ENCODE measurements at regions not wholly inside any gene's neighbourhood (a gene's known extent, or its start where the extent isn't known, plus 50 kb on each side); places are given as distances from the start of the nearest gene placed in this dataset.
"Not testable (repeated sequence)": the region's sequence is repeated elsewhere in the genome, so short reads cannot be mapped to it uniquely, and the experiment has no call there.

- H3K27ac ChIP-seq: no peak overlapping the region
- H3K9me3 ChIP-seq: no peaks in the 10 kb centered on the region
- no peaks in the 10 kb centered on the region for H3K27me3 ChIP-seq
- no peak overlapping the region for H3K4me3 ChIP-seq
- 46 to 47% methylated on average over 2 of the region's 2 CpGs for WGBS, 2 donors
- DNase-seq (ENCODE audit: low spot score in 2 of 2): no peak
- no peak for TF ChIP-seq POLR2A (IDR thresholded peaks at IDR 0.05)
- TF ChIP-seq, protein P1, sequence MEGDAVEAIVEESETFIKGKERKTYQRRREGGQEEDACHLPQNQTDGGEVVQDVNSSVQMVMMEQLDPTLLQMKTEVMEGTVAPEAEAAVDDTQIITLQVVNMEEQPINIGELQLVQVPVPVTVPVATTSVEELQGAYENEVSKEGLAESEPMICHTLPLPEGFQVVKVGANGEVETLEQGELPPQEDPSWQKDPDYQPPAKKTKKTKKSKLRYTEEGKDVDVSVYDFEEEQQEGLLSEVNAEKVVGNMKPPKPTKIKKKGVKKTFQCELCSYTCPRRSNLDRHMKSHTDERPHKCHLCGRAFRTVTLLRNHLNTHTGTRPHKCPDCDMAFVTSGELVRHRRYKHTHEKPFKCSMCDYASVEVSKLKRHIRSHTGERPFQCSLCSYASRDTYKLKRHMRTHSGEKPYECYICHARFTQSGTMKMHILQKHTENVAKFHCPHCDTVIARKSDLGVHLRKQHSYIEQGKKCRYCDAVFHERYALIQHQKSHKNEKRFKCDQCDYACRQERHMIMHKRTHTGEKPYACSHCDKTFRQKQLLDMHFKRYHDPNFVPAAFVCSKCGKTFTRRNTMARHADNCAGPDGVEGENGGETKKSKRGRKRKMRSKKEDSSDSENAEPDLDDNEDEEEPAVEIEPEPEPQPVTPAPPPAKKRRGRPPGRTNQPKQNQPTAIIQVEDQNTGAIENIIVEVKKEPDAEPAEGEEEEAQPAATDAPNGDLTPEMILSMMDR (IDR thresholded peaks at IDR 0.05): no peak
- no peak for TF ChIP-seq EP300 (IDR thresholded peaks at IDR 0.05)
- H3K4me1 ChIP-seq: no peaks in the 10 kb centered on the region
- H3K36me3 ChIP-seq: no peaks in the 10 kb centered on the region
Measured at GRCh38 chr20:40899344-40899743, 129.3 kb upstream of the TOP1 start.

GRCh38 chr20:40900666-40901215, 127.9 kb upstream of the TOP1 start:
- no peak overlapping the region for H3K4me3 ChIP-seq
- WGBS, 2 donors: 86 to 89% methylated on average over 2 of the region's 2 CpGs
- TF ChIP-seq POLR2A (IDR thresholded peaks at IDR 0.05) (no peak), EP300 (IDR thresholded peaks at IDR 0.05) (no peak)
- TF ChIP-seq, protein P1 (IDR thresholded peaks at IDR 0.05): no peak

GRCh38 chr20:40902661-40903060, 126.0 kb upstream of the TOP1 start:
- no peaks in the 10 kb centered on the region for H3K9me3 ChIP-seq
- no peaks in the 10 kb centered on the region for H3K27me3 ChIP-seq
- H3K4me1 ChIP-seq: no peaks in the 10 kb centered on the region
- DNase-seq (ENCODE audit: low spot score in 2 of 2): no peak
- WGBS, 2 donors: 48 to 58% methylated on average over 1 of the region's 1 CpG
- TF ChIP-seq EP300 (IDR thresholded peaks at IDR 0.05) (no peak), POLR2A (IDR thresholded peaks at IDR 0.05) (no peak)
- TF ChIP-seq, protein P1 (IDR thresholded peaks at IDR 0.05): no peak
- no peak overlapping the region for H3K4me3 ChIP-seq
- H3K36me3 ChIP-seq: no peaks in the 10 kb centered on the region
- no peak overlapping the region for H3K27ac ChIP-seq

More at GRCh38 chr20:40900666-40901215, 127.9 kb upstream of the TOP1 start:
- DNase-seq (ENCODE audit: low spot score in 2 of 2): no peak
- H3K36me3 ChIP-seq: no peaks in the 10 kb centered on the region
- no peaks in the 10 kb centered on the region for H3K9me3 ChIP-seq
- H3K27ac ChIP-seq: no peak overlapping the region
- no peaks in the 10 kb centered on the region for H3K4me1 ChIP-seq
- H3K27me3 ChIP-seq: no peaks in the 10 kb centered on the region

DNA sequence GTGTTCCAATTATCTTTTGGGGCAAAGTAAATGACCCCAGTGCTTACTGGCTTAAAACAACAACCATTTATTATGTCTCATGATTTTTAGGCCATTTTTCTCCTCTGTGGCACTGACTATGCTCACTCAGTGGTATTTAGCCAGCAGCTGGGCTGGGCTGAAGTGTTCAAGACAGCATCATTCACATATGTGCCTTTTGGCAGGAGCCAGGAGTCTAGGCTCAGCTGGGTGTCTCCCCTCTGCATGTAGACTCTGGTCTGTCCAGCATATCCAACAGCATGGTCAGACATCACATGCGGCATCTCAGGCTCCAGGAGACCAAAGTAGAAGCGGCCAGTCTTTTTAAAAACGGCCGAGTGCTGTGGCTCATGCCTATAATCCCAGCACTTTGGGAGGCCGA, 120.3 kb upstream of the TOP1 start:
- H3K4me3 ChIP-seq: no peak overlapping the region
- H3K27ac ChIP-seq: no peak overlapping the region
- TF ChIP-seq, protein P1 (IDR thresholded peaks at IDR 0.05): no peak
- TF ChIP-seq EP300 (IDR thresholded peaks at IDR 0.05): no peak
- TF ChIP-seq POLR2A (IDR thresholded peaks at IDR 0.05): no peak
- H3K36me3 ChIP-seq: no peaks in the 10 kb centered on the region
- no peak for DNase-seq (ENCODE audit: low spot score in 2 of 2)
- H3K9me3 ChIP-seq: peaks cover 0 to 13% (median 0%) of the 10 kb centered on the region in 4 donors
- no peaks in the 10 kb centered on the region for H3K4me1 ChIP-seq
- H3K27me3 ChIP-seq: no peaks in the 10 kb centered on the region
- 88 to 91% methylated on average over 5 of the region's 5 CpGs for WGBS, 2 donors

- WGBS, 2 donors: 92 to 93% methylated on average over 16 of the region's 16 CpGs
- not testable (repeated sequence) for H3K4me3 ChIP-seq; H3K27me3 ChIP-seq; H3K36me3 ChIP-seq; DNase-seq (ENCODE audit: low spot score in 2 of 2); H3K4me1 ChIP-seq; H3K27ac ChIP-seq
- H3K9me3 ChIP-seq: peaks cover 0 to 13% (median 0%) of the 10 kb centered on the region in 4 donors
Measured at GRCh38 chr20:40909489-40909888, 119.1 kb upstream of the TOP1 start.

DNA sequence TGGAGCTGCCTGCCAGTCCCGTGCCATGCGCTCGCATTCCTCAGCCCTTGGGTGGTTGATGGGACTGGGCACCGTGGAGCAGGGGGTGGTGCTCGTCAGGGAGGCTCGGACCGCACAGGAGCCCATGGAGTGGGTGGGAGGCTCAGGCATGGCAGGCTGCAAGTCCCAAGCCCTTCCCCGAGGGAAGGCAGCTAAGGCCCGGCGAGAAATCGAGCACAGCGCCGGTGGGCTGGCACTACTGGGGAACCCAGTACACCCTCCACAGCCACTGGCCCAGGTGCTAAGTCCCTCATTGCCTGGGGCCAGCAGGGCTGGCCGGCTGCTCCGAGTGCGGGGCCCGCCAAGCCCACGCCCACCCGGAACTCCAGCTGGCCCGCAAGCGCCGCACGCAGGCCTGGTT, 118.2 kb upstream of the TOP1 start:
- peaks cover 0 to 13% (median 0%) of the 10 kb centered on the region in 4 donors for H3K9me3 ChIP-seq
- not testable (repeated sequence) for H3K27me3 ChIP-seq; DNase-seq (ENCODE audit: low spot score in 2 of 2); H3K27ac ChIP-seq; H3K36me3 ChIP-seq; H3K4me1 ChIP-seq; H3K4me3 ChIP-seq
- 90 to 96% methylated on average over 16 to 20 of the region's 23 CpGs for WGBS, 2 donors

DNA sequence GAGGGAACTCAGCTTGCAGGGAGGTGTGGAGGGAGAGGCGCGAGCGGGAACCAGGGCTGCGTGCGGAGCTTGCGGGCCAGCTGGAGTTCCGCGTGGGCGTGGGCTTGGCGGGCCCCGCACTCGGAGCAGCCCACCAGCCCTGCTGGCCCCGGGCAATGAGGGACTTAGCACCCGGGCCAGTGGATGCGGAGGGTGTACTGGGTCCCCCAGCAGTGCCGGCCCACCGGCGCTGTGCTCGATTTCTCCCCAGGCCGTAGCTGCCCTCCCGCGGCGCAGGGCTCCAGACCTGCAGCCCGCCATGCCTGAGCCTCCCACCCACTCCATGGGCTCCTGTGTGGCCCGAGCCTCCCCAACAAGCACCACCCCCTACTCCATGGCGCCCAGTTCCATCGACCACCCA, 117.5 kb upstream of the TOP1 start:
- not testable (repeated sequence) for H3K4me3 ChIP-seq; H3K36me3 ChIP-seq; H3K27ac ChIP-seq; DNase-seq (ENCODE audit: low spot score in 2 of 2); H3K27me3 ChIP-seq; H3K4me1 ChIP-seq
- WGBS, 2 donors: 94 to 98% methylated on average over 21 to 27 of the region's 27 CpGs
- peaks cover 0 to 13% (median 0%) of the 10 kb centered on the region in 4 donors for H3K9me3 ChIP-seq
